ENCODE measurements at regions not wholly inside any gene's neighbourhood (a gene's known extent, or its start where the extent isn't known, plus 50 kb on each side); places are given as distances from the start of the nearest gene placed in this dataset.

GRCh38 chrX:42696536-42697124 is 81.3 kb downstream of the PPP1R2C start:
- TF ChIP-seq CBX3 (IDR thresholded peaks at IDR 0.05; ENCODE audit: low read depth) (no peak), ATF3 (IDR thresholded peaks at IDR 0.05) (no peak), EZH2 (IDR thresholded peaks at IDR 0.05) (no peak), ZNF274 (IDR thresholded peaks at IDR 0.05; ENCODE audit: low read depth, low read length) (no peak), POLR2A (IDR thresholded peaks at IDR 0.05; ENCODE audit: borderline replicate concordance, extremely low read depth, insufficient read depth, insufficient read length) (no peak), YY1 (IDR thresholded peaks at IDR 0.05; ENCODE audit: extremely low read depth, insufficient replicate concordance, low read depth, low read length) (no peak), ELF1 (IDR thresholded peaks at IDR 0.05; ENCODE audit: borderline replicate concordance, low read depth) (no peak), FOSL1 (IDR thresholded peaks at IDR 0.05; ENCODE audit: low read depth) (no peak), CTCF (IDR thresholded peaks at IDR 0.05 in 2 of 3, conservative IDR thresholded peaks at IDR 0.05 in 1 of 3; ENCODE audit: borderline replicate concordance in 1 of 3, insufficient read depth in 1 of 3, low read depth in 2 of 3, low read length in 2 of 3) (no peak), REST (IDR thresholded peaks at IDR 0.05; ENCODE audit: low read depth) (no peak), ZFX (IDR thresholded peaks at IDR 0.05) (no peak), RAD21 (IDR thresholded peaks at IDR 0.05; ENCODE audit: low read depth) (no peak), POLR2AphosphoS5 (IDR thresholded peaks at IDR 0.05; ENCODE audit: low read depth, low read length) (no peak), SP1 (IDR thresholded peaks at IDR 0.05; ENCODE audit: low read depth) (no peak), ZBTB33 (IDR thresholded peaks at IDR 0.05; ENCODE audit: extremely low read depth, insufficient replicate concordance, low read length) (no peak), MAX (IDR thresholded peaks at IDR 0.05) (no peak), EGR1 (IDR thresholded peaks at IDR 0.05; ENCODE audit: low read depth) (no peak), JUND (IDR thresholded peaks at IDR 0.05) (no peak)
- no peaks in the 10 kb centered on the region for H4K20me1 ChIP-seq (ENCODE audit: insufficient read depth)
- RAD21 ChIA-PET (ENCODE audit: low non-redundant PET in 1 of 2, low total read pairs in 2 of 2, uncharacterized antibody in 2 of 2, unreplicated experiment in 2 of 2), result no interaction called here
- H3K9ac ChIP-seq (ENCODE audit: low read length), result no peak overlapping the region
- no peak for DNase-seq (ENCODE audit: low read depth, low spot score)
- ATAC-seq, result no peak
- intact Hi-C loops (cut with micrococcal nuclease), result no loop called here
- H3K27me3 ChIP-seq (ENCODE audit: insufficient read depth, low read length), result no peaks in the 10 kb centered on the region
- BruUV-seq (replicated peaks), result no TSS peak
- CTCF ChIA-PET, result no interaction called here
- H3K4me3 ChIP-seq (replicated peaks in 1 of 2; ENCODE audit: low read depth in 1 of 2, low read length in 2 of 2), result no peak overlapping the region
- no peaks in the 10 kb centered on the region for H3K9me2 ChIP-seq (ENCODE audit: insufficient read depth)
- H3K4me1 ChIP-seq (ENCODE audit: control insufficient read depth in 1 of 2, insufficient read depth in 2 of 2, low read length in 2 of 2), result no peaks in the 10 kb centered on the region
- no peaks in the 10 kb centered on the region for H3K36me3 ChIP-seq (ENCODE audit: control insufficient read depth in 1 of 2, insufficient read depth in 2 of 2, low read length in 2 of 2)
- no peaks in the 10 kb centered on the region for H3K9me3 ChIP-seq (ENCODE audit: control insufficient read depth in 1 of 2, insufficient read depth in 1 of 2, low read depth in 1 of 2, low read length in 2 of 2)
- no peaks in the 10 kb centered on the region for H3K79me2 ChIP-seq (ENCODE audit: insufficient read depth, low read length)
- H2AFZ ChIP-seq (ENCODE audit: low read depth, low read length, poor library complexity, severe bottlenecking), result no peak overlapping the region
- H3K27ac ChIP-seq (ENCODE audit: low read depth, low read length), result no peak overlapping the region
- H3K4me2 ChIP-seq (ENCODE audit: low read length), result no peak overlapping the region
- POLR2A ChIA-PET, result no interaction called here
